SK-N-SH (cell line): ENCODE measurements at regions not wholly inside any gene's neighbourhood (a gene's known extent, or its start where the extent isn't known, plus 50 kb on each side); places are given as distances from the start of the nearest gene placed in this dataset.

Experiments used
- CTCF ChIA-PET: fragments of 300-600, 350-600 bp; formaldehyde crosslinking; extraction: SDS; loops from one replicate; lab custom pipeline; 2021; lab: Yijun Ruan, JAX
- POLR2A ChIA-PET: fragments of 350-600 bp; sonication (Branson Sonifier 250); formaldehyde crosslinking; extraction: SDS; loops from one replicate; lab custom pipeline; 2020; ENCODE audit warnings: antibody characterized with exemption, inconsistent platforms; lab: Yijun Ruan, JAX
- DNase-seq: peaks from one replicate; pipeline ENCODE4 v3.0.0; 2012
- H2AFZ ChIP-seq: fragments of 200-600 bp; sonication (generic); 2 replicates; pipeline ENCODE4 v1.8.1; 2016; ENCODE audit warnings: antibody characterized with exemption, mild to moderate bottlenecking, low read depth
- H3F3A ChIP-seq: fragments of 200-600 bp; sonication (generic); replicated peaks from 2 replicates; pipeline ENCODE3; 2016; ENCODE audit warnings: antibody characterized with exemption, mild to moderate bottlenecking; ENCODE audit not compliant: insufficient read depth
- H3K27ac ChIP-seq, 2 experiments: fragments of 200-500 bp in 1 of 2; fragments of 200-600 bp in 1 of 2; sonication (Bioruptor generic) in 1 of 2; sonication (generic), shearing (Covaris generic) in 1 of 2; 2 replicates each; pipeline versions ENCODE4 v1.5.1 to v1.6.1; 2014 to 2016; ENCODE audit warnings: low read depth in 2 of 2, inconsistent platforms in 1 of 2, low read length in 1 of 2, mild to moderate bottlenecking in 1 of 2, mixed read lengths in 1 of 2
- H3K27me3 ChIP-seq: fragments of 200-600 bp; sonication (generic), shearing (Covaris generic); 2 replicates; pipeline ENCODE4 v1.6.1; 2016; ENCODE audit warnings: mixed run types; ENCODE audit not compliant: insufficient read depth
- H3K36me3 ChIP-seq, 2 experiments: fragments of 200-500 bp in 1 of 2; fragments of 200-600 bp in 1 of 2; sonication (Bioruptor generic) in 1 of 2; sonication (generic) in 1 of 2; replicated peaks in 1 of 2; 2 replicates each; pipeline versions ENCODE3 to v1.5.1; 2014 to 2016; ENCODE audit warnings: low read length in 1 of 2, mild to moderate bottlenecking in 1 of 2; ENCODE audit not compliant: insufficient read depth in 2 of 2, control insufficient read depth in 1 of 2
- H3K4me1 ChIP-seq, 2 experiments: fragments of 200-500 bp in 1 of 2; fragments of 200-600 bp in 1 of 2; sonication (Bioruptor generic) in 1 of 2; sonication (generic), shearing (Covaris generic) in 1 of 2; 2 replicates each; pipeline versions ENCODE4 v1.5.1 to v1.6.1; 2014 to 2016; ENCODE audit warnings: low read depth in 1 of 2, low read length in 1 of 2, mixed run types in 1 of 2; ENCODE audit not compliant: insufficient read depth in 2 of 2, control insufficient read depth in 1 of 2
- H3K4me2 ChIP-seq: fragments of 200-600 bp; sonication (generic), shearing (Covaris generic); 2 replicates; pipeline ENCODE4 v1.6.1; 2017; ENCODE audit warnings: mixed run types
- H3K4me3 ChIP-seq, 2 experiments: fragments of 200-500 bp in 1 of 2; fragments of 200-600 bp in 1 of 2; sonication (Bioruptor generic) in 1 of 2; sonication (generic), shearing (Covaris generic) in 1 of 2; 2 replicates each; pipeline versions ENCODE4 v1.5.1 to v1.8.1; 2014 to 2016; ENCODE audit warnings: low read depth in 2 of 2, inconsistent platforms in 1 of 2, low read length in 1 of 2, mild to moderate bottlenecking in 1 of 2, mixed read lengths in 1 of 2, moderate library complexity in 1 of 2
- H3K79me2 ChIP-seq: fragments of 200-600 bp; sonication (generic); 2 replicates; pipeline ENCODE4 v1.8.1; 2017; ENCODE audit warnings: mild to moderate bottlenecking; ENCODE audit not compliant: insufficient read depth
- H3K9ac ChIP-seq: fragments of 200-600 bp; sonication (generic); 2 replicates; pipeline ENCODE4 v1.6.1; 2017; ENCODE audit warnings: mixed run types
- H3K9me2 ChIP-seq: fragments of 200-600 bp; sonication (generic); 2 replicates; pipeline ENCODE4 v1.6.1; 2017; ENCODE audit warnings: mixed run types
- H3K9me3 ChIP-seq: fragments of 200-600 bp; sonication (generic); 2 replicates; pipeline ENCODE4 v1.6.1; 2017; ENCODE audit warnings: mixed run types, mild to moderate bottlenecking, moderate library complexity
- H4K20me1 ChIP-seq: fragments of 200-600 bp; sonication (generic); 2 replicates; pipeline ENCODE4 v1.6.1; 2017; ENCODE audit warnings: mild to moderate bottlenecking, mixed run types; ENCODE audit not compliant: insufficient read depth
- ELF1 ChIP-seq: IDR thresholded peaks from 2 replicates; pipeline ENCODE4 v1.4.0; 2012
- FOXM1 ChIP-seq: IDR thresholded peaks from 2 replicates; pipeline ENCODE4 v1.4.0; 2012; ENCODE audit warnings: low read depth, mild to moderate bottlenecking
- GATA2 ChIP-seq: sonication (generic); formaldehyde crosslinking; IDR thresholded peaks from 2 replicates; pipeline ENCODE4 v1.5.0; 2020; ENCODE audit warnings: mild to moderate bottlenecking, missing genetic modification reagents
- NRF1 ChIP-seq: IDR thresholded peaks from 2 replicates; pipeline ENCODE4 v1.6.1; 2012; ENCODE audit warnings: low read depth, mild to moderate bottlenecking, low read length
- RCOR1 ChIP-seq: fragments of 150-350 bp; IDR thresholded peaks from 2 replicates; pipeline ENCODE4 v1.6.1; 2017; ENCODE audit warnings: antibody characterized with exemption, low read length
- RFX5 ChIP-seq: IDR thresholded peaks from 2 replicates; pipeline ENCODE4 v1.6.1; 2012; ENCODE audit warnings: mild to moderate bottlenecking, improper control_type of control experiment, low read length
- TAF1 ChIP-seq: IDR thresholded peaks from 2 replicates; pipeline ENCODE4 v1.6.1; 2012; ENCODE audit warnings: low read depth, mild to moderate bottlenecking, low read length, moderate library complexity, borderline replicate concordance
- TEAD4 ChIP-seq: IDR thresholded peaks from 2 replicates; pipeline ENCODE4 v1.4.0; 2012; ENCODE audit warnings: mild to moderate bottlenecking, borderline replicate concordance; ENCODE audit not compliant: insufficient read depth
- YY1 ChIP-seq: IDR thresholded peaks from 2 replicates; pipeline ENCODE4 v1.4.0; 2012; ENCODE audit warnings: low read depth, mild to moderate bottlenecking
- WGBS: methylation state at CpG from one replicate; pipeline ENCODE4 v1.1.6; 2017; ENCODE audit warnings: low lambda C conversion rate; 5-methylcytosine and 5-hydroxymethylcytosine counted together
- TF ChIP-seq, protein P1 (sequence below): IDR thresholded peaks from 2 replicates; pipeline ENCODE4; 2012
- TF ChIP-seq, protein P2 (sequence below): fragments of 150-350 bp; IDR thresholded peaks from 2 replicates; pipeline ENCODE4 v1.6.1; 2016; ENCODE audit warnings: mild to moderate bottlenecking, low read depth, low read length
- TF ChIP-seq, protein P3 (sequence below): IDR thresholded peaks from 2 replicates; pipeline ENCODE4 v1.4.0; 2012; ENCODE audit warnings: low read depth, borderline replicate concordance
- TF ChIP-seq, protein P4 (sequence below): IDR thresholded peaks from 2 replicates; pipeline ENCODE4 v1.6.1; 2012; ENCODE audit warnings: mild to moderate bottlenecking, low read depth, low read length, moderate library complexity

DNA sequence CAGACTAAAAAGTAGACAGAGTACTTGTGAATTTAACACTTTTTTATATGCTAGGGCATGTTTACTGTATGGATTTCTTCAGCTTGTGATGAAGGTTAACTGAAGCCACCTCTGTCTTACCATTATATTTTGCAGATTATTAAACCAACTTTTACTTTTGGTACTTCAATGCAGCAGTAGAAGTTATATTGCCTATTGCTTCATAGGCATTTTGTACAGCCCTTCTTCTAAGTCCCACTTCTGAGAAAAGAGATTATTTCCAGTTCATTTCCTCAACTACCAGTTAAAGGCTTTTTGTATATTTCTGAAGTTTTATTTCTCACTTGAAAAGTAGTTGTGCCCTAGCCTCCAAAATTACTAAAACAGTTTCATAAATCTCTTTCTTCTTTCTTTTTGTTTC, 151.7 kb upstream of the FOXN2 start:
- CTCF ChIA-PET, result no interaction called here
- Histone ChIP-seq H3F3A (no peaks in the 10 kb centered on the region), H3K9me2 (no peaks in the 10 kb centered on the region), H3K27me3 (no peaks in the 10 kb centered on the region), H3K27ac (no peak overlapping the region), H3K9ac (no peak overlapping the region), H4K20me1 (no peaks in the 10 kb centered on the region), H3K4me1 (no peaks in the 10 kb centered on the region), H3K4me2 (no peak overlapping the region), H2AFZ (no peak overlapping the region), H3K9me3 (no peaks in the 10 kb centered on the region), H3K36me3 (no peaks in the 10 kb centered on the region), H3K79me2 (no peaks in the 10 kb centered on the region), H3K4me3 (no peak overlapping the region)
- TF ChIP-seq NRF1, result no peak
- no peak for TF ChIP-seq TAF1
- TF ChIP-seq FOXM1, result no peak
- TF ChIP-seq, protein P1, sequence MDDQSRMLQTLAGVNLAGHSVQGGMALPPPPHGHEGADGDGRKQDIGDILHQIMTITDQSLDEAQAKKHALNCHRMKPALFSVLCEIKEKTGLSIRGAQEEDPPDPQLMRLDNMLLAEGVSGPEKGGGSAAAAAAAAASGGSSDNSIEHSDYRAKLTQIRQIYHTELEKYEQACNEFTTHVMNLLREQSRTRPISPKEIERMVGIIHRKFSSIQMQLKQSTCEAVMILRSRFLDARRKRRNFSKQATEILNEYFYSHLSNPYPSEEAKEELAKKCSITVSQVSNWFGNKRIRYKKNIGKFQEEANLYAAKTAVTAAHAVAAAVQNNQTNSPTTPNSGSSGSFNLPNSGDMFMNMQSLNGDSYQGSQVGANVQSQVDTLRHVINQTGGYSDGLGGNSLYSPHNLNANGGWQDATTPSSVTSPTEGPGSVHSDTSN, result no peak
- TF ChIP-seq, protein P2, sequence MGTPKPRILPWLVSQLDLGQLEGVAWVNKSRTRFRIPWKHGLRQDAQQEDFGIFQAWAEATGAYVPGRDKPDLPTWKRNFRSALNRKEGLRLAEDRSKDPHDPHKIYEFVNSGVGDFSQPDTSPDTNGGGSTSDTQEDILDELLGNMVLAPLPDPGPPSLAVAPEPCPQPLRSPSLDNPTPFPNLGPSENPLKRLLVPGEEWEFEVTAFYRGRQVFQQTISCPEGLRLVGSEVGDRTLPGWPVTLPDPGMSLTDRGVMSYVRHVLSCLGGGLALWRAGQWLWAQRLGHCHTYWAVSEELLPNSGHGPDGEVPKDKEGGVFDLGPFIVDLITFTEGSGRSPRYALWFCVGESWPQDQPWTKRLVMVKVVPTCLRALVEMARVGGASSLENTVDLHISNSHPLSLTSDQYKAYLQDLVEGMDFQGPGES, result no peak
- TF ChIP-seq, protein P3, sequence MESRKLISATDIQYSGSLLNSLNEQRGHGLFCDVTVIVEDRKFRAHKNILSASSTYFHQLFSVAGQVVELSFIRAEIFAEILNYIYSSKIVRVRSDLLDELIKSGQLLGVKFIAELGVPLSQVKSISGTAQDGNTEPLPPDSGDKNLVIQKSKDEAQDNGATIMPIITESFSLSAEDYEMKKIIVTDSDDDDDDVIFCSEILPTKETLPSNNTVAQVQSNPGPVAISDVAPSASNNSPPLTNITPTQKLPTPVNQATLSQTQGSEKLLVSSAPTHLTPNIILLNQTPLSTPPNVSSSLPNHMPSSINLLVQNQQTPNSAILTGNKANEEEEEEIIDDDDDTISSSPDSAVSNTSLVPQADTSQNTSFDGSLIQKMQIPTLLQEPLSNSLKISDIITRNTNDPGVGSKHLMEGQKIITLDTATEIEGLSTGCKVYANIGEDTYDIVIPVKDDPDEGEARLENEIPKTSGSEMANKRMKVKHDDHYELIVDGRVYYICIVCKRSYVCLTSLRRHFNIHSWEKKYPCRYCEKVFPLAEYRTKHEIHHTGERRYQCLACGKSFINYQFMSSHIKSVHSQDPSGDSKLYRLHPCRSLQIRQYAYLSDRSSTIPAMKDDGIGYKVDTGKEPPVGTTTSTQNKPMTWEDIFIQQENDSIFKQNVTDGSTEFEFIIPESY, result no peak
- no peak for TF ChIP-seq TEAD4
- DNase-seq, result no peak
- POLR2A ChIA-PET, result no interaction called here

DNA sequence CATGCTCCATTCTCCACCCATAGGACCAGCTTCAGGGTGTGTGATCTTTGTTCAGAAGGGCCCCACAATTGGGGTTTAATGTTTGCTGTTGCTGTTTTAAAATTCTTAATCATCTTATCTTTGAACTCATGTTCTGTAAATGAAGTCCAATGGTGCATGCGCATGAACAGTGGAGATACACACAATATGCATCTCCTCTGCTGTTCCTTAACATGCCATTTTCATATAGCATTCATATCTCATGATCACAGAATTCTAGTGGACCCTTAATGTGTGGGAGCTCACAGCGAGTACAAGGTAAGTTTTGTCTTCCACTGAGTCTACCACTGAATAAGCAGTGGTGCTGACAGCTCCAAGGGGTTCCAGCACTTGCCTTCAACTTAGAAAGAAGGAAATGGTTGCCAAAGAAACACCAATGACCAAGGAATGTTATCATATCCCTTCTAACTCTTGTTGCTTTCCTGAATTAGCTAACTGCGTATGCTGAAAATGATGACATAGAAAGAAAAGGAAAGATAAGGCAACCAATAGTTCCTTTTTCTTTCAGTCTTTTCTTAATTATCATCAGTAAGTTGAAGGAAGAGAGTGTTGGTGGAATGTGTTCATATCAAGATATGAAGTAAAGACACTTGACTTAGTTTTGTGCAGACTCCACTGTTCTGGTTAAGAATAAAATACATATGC, 149.3 kb upstream of the FOXN2 start:
- Histone ChIP-seq H4K20me1 (no peaks in the 10 kb centered on the region), H3K27me3 (no peaks in the 10 kb centered on the region), H3K9me2 (no peaks in the 10 kb centered on the region), H3F3A (no peaks in the 10 kb centered on the region), H3K9me3 (no peaks in the 10 kb centered on the region), H3K36me3 (no peaks in the 10 kb centered on the region), H3K4me1 (no peaks in the 10 kb centered on the region), H3K4me3 (no peak overlapping the region), H2AFZ (no peak overlapping the region), H3K9ac (no peak overlapping the region), H3K79me2 (no peaks in the 10 kb centered on the region), H3K27ac (no peak overlapping the region), H3K4me2 (no peak overlapping the region)
- 63% methylated on average over 3 of the region's 3 CpGs for WGBS
- ChIA-PET POLR2A (no interaction called here), CTCF (no interaction called here)
- no peak for DNase-seq
- TF ChIP-seq, protein P2, result no peak
- TF ChIP-seq, protein P1, result no peak
- TF ChIP-seq, protein P4, sequence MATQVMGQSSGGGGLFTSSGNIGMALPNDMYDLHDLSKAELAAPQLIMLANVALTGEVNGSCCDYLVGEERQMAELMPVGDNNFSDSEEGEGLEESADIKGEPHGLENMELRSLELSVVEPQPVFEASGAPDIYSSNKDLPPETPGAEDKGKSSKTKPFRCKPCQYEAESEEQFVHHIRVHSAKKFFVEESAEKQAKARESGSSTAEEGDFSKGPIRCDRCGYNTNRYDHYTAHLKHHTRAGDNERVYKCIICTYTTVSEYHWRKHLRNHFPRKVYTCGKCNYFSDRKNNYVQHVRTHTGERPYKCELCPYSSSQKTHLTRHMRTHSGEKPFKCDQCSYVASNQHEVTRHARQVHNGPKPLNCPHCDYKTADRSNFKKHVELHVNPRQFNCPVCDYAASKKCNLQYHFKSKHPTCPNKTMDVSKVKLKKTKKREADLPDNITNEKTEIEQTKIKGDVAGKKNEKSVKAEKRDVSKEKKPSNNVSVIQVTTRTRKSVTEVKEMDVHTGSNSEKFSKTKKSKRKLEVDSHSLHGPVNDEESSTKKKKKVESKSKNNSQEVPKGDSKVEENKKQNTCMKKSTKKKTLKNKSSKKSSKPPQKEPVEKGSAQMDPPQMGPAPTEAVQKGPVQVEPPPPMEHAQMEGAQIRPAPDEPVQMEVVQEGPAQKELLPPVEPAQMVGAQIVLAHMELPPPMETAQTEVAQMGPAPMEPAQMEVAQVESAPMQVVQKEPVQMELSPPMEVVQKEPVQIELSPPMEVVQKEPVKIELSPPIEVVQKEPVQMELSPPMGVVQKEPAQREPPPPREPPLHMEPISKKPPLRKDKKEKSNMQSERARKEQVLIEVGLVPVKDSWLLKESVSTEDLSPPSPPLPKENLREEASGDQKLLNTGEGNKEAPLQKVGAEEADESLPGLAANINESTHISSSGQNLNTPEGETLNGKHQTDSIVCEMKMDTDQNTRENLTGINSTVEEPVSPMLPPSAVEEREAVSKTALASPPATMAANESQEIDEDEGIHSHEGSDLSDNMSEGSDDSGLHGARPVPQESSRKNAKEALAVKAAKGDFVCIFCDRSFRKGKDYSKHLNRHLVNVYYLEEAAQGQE, result no peak
- TF ChIP-seq ELF1, result no peak
- no peak for TF ChIP-seq GATA2 (CRISPR knock-in tag)
- TF ChIP-seq RFX5, result no peak
- no peak for TF ChIP-seq YY1
- TF ChIP-seq RCOR1, result no peak
